ENCODE measurements at regions not wholly inside any gene's neighbourhood (a gene's known extent, or its start where the extent isn't known, plus 50 kb on each side); places are given as distances from the start of the nearest gene placed in this dataset.

DNA sequence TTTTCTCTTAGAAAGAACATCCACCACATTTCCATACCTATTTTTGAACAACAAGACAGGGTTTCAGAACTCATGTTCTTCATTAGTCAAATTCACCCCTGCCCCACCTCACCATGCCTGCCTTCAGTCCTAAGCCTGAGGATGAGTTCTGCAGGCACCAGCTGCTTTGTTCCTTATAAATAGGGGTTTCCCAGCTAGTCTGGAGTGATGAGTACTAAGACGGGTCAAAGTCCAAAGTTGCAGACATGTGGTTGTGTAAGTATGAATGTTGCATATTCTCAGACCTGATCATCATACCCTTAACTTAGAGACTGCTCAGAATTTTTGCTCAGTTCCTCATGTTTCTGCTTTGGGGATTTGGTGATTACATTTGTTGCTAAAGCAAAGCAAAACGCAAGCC, 257.7 kb upstream of the CDYL start:
- FAIRE-seq (no peak), DNase-seq (ENCODE audit: extremely low spot score, insufficient read length, low read depth) (no peak)

DNA sequence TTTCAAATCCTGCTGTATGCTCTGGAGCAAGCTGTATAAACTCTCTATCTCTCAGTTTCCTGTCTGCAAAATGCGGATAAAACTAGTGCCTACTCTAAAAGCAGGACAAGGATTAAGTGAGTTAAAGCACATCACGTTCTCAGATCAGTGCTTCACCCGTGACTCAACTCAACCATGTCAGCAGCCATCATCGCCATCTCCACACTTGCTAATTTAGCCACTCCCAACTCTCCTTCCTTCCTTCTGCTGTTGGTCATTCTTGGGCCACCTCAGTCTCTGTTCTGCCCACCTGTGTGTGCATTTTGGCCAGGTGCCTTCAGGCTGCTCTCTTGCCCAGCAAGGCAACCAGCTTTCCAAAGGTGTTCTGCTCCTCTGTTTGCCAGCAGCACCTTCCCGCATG, 260.0 kb upstream of the CDYL start:
- DNase-seq (ENCODE audit: extremely low spot score, insufficient read length, low read depth) (no peak), FAIRE-seq (no peak)

GRCh38 chr6:4513561-4513960, 262.6 kb upstream of the CDYL start:
- FAIRE-seq, result no peak
- no peak for DNase-seq (ENCODE audit: extremely low spot score, insufficient read length, low read depth)

- FAIRE-seq (no peak), DNase-seq (ENCODE audit: extremely low spot score, insufficient read length, low read depth) (no peak)
Measured at GRCh38 chr6:4512051-4512471, 264.1 kb upstream of the CDYL start.

GRCh38 chr6:4511641-4512020, 264.6 kb upstream of the CDYL start:
- no peak for DNase-seq (ENCODE audit: extremely low spot score, insufficient read length, low read depth)
- FAIRE-seq, result no peak

DNA sequence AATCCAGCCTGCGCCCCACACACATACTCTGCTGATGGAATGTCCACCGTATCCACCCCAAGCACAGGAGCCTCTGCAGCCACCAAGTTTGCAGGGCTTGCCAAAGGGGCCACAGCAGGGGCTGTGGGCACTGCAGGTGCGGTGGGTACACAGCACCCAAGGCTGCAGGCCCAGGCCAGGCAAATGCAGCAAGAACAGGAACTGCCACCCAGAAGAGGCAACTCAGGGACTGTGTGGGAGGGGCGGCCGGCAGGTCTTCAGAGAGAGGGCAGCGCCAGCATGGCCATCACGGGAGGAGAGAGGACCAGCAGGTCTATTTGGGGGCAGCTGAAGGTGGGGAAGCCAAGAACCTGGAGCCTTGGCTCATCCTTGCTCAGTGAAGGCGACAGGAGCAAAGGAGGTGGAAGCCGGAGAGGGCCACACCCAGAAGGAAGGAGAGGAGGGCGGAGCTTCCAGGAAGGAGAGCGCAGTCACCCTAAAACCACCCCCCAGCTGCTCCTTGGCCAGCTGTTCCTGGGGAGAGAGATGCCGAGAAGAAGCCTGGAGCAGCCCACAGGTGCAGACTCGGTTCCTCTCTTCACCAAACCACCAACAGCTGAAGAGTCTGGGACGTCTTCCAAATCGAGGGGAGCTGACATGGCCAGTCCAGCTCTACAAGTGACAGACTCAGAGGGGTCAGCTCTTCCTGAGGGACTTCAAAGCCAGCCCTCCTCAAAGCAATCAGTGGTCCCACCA, 265.1 kb upstream of the CDYL start:
- no peak for DNase-seq (ENCODE audit: extremely low spot score, insufficient read length, low read depth)
- FAIRE-seq, result no peak

DNA sequence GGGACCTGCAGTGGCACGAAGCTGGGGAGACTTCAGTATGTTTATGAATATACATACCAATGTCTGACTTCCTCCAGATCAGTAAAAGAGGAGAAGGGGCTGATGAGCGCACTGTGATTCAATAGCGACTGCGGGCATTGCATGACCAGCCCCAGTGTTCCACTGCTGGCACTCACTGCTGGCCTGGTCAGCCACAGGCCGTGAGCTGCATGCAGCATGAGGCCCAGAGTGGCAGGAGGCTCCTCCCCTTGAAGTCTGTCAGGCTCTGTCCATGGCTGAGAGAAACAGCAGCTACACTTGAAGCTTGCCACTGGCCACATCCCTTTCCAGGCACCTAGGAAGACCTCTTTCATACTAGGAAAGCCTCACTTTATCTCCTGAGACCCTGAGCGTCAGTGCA, 265.9 kb upstream of the CDYL start:
- DNase-seq (ENCODE audit: extremely low spot score, insufficient read length, low read depth), result no peak
- FAIRE-seq, result no peak

DNA sequence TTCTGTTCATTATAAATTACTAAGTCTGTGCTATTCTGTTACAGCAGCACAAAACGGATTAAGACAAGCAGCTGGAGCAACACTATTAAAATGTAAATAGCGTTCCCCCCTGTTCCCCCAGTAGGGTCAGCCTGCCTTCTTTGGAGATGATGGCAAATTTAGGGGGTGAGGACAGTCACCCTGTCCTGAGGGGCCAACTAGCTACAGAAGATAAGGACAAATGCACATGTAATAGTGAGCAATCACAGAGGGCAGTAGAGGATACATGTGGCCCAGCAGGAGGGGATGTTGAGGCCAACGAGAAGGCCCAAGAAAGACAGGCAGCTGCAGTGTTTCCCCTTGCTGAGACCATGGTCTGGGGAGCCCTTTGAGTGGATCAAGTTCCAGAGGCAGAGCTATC, 266.7 kb upstream of the CDYL start:
- FAIRE-seq, result no peak
- DNase-seq (ENCODE audit: extremely low spot score, insufficient read length, low read depth), result no peak

GRCh38 chr6:4506792-4507191, 269.4 kb upstream of the CDYL start:
- FAIRE-seq (no peak), DNase-seq (ENCODE audit: extremely low spot score, insufficient read length, low read depth) (no peak)

- FAIRE-seq (no peak), DNase-seq (ENCODE audit: extremely low spot score, insufficient read length, low read depth) (no peak)
Measured at GRCh38 chr6:4506223-4506622, 270.0 kb upstream of the CDYL start.

DNA sequence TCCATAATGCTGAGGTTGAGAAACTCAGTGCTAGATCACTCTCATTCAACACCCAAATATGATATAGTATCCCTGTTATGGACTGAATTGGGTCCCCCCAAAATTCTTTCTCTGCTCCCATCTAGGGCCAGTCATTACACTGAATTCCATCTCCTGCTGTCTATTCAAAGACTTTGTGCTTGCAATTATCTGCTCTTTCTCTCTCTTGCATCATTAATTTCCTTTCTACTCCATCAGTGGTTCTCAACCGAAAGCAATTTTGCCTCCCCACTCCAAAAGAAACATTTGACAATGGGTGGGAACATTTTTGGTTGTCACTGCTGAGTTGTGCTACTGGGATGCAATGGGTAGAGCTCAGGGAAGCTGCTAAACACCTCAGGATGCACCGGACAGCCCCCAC, 271.5 kb upstream of the CDYL start:
- DNase-seq (ENCODE audit: extremely low spot score, insufficient read length, low read depth) (no peak), FAIRE-seq (no peak)

GRCh38 chr6:4503700-4504099, 272.5 kb upstream of the CDYL start:
- FAIRE-seq (no peak), DNase-seq (ENCODE audit: extremely low spot score, insufficient read length, low read depth) (no peak)

DNA sequence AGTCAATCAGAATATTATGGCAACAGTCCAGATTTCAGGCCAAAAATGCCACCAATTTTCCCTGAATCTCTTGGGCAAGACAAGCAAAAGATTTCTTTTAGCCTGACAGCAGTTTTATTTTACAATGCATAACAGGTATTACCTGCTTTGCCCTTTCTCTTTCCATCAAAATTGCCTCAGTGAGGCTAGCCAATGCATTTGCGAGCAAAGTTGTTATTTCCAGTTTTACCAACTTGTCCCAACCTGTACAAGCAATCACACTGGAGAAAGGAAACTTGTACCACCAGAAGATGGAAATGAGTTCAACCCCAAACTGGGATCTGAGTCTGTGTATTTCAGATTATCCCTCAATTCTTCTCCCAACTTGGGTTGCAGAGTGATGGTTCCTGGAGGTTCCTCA, 279.9 kb upstream of the CDYL start:
- no peak for FAIRE-seq
- DNase-seq (ENCODE audit: extremely low spot score, insufficient read length, low read depth), result no peak

DNA sequence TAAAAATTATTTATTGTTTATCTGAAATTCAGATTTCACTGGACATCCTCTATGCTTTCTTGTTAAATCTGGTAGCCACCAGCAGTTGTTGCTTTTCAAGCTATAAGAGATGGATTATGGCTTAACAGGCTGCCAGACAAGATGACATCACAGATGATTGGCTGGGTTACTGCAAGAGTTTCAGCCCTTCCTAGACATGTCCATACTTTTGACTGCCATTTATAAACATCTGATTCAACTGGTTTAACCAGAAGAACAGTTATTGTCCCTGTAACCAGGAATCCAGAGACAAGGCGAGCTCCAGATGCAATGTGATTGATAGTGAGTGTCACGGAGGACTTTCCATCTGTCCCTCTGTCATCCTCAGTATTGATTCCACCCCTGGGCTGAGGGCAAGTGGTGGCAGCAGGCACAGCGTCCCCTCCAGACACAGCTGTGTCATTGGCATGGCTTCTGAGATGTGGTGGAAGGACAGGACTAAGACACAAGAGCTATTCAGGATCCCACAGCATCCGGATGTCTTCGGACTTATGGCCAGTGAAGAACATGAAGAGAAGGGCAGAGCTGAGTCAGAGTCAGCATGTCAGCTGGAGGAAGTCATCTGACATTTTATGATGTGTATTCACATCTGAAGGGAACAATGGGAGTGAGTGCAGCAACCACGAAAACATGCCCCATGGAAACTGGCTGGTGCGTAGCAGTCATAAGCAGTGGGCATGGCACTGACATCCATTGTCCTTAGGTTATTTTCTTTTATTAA, 284.5 kb upstream of the CDYL start:
- FAIRE-seq (no peak), DNase-seq (ENCODE audit: extremely low spot score, insufficient read length, low read depth) (no peak)

DNA sequence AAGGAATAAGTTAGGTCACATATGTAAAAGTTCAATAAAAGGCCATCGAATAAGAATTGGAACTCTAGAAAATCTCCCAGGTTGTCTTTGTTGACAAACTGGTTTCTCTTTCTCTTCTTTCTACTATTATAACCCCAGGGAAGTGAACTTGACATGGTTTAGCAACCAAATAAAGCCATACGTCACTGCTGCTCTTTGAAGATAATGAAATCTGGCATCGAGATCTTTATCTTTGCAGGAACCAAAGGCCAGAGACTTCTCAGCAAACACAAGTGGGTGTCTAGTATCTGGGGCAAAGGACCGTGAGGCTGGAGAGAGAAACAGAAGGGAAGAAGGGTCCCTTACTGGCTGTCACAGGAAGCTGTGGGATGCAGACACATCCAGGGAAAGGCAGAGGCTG, 286.7 kb upstream of the CDYL start:
- DNase-seq (ENCODE audit: extremely low spot score, insufficient read length, low read depth) (no peak), FAIRE-seq (no peak)

- no peak for DNase-seq (ENCODE audit: extremely low spot score, insufficient read length, low read depth)
- no peak for FAIRE-seq
Measured at GRCh38 chr6:4488389-4488788, 287.8 kb upstream of the CDYL start.

DNA sequence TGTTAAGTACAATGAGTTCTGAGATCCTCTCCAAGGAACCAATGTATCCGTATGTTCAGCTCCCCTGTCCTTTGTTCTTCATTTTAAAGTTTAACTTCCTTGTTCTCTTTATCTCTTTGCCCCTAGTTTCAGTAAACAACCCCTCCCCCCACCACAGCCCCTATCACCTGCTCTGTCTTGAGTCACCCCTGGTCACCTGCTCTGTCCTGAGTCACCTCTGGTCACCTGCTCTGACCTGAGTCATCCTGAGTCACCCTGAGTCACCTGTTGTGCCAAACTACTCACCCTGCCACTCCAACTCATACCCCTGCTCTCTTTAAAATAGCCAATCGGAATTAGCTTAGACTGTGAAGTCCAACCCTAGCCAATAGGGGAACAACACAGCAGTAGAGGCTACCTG, 288.7 kb upstream of the CDYL start:
- DNase-seq (ENCODE audit: extremely low spot score, insufficient read length, low read depth) (no peak), FAIRE-seq (no peak)

DNA sequence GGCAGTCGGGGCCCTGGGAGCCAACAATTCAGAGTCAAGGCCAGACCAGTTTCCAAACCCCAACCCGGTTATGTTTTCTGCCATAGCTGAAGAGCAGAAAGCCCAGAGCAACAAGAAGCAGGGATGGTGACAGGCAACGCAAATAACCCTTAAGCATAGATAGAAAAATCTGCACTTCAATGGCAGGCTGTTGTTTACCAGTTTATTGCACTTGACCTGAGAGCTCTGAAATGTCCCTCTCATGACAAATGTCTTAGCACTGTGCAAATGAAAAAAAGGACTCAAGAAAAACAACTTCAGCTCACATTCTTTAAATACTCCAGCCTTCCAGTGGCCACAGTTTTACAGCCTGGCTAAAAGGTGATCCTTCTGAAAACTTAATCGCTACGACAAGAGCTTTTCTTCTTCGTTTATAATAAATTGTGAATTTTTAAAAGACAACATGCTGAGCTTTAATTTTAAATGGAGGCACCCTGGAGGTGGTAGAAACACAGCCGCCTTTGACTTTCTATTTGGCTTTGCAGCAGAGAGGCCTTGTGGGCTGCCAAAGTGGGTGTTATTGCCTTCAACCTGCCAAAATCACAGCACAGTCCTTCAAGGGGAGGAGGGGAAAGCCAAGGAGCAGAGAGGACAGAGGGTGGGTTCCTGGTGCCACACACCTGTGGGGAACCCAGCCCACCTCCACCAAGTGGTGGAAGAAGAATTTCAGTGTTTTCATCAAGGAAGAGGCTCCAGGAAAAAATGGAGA, 289.5 kb upstream of the CDYL start:
- DNase-seq (ENCODE audit: extremely low spot score, insufficient read length, low read depth) (no peak), FAIRE-seq (no peak)

DNA sequence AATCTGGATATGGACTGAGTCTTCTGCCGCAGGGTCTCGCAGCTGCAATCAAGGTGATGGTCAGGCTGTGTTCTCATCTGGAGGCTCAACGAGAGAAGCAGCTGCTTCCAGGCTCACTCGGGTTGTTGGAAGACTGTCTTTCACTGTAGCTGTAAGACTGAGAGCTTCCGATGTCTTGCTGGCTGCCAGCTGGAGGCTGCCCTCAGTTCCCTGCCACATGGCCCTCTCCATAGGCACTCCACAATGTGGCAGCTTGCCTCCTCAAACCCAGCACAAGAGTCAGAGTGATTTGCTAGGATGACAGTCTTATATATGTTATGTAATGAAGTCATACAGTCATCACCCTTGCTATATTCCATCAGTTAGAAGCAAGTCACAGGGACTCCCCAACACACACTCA, 290.5 kb upstream of the CDYL start:
- no peak for FAIRE-seq
- DNase-seq (ENCODE audit: extremely low spot score, insufficient read length, low read depth), result no peak

DNA sequence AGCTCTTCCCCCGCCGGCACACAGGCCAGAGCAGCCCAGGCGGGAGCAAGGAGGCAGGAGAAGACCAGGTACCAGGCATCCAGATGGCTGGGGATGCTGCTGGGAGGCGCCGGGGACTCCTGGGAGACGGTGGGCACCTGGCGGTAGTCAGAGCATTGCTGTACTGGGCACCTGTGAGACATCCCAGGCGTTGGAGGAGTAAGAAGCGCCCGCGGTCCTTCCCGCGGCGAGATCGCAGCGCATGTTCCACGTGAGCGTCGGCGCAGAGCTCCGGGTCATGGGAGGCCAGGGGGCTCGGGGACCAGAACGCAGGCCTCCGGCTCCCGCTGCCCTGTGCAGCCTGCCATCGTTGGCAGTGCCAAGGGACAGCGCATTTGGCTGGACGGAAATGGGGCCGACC, 293.7 kb upstream of the CDYL start:
- no peak for DNase-seq (ENCODE audit: extremely low spot score, insufficient read length, low read depth)
- FAIRE-seq, result no peak
